CD4-positive, alpha-beta T cell treated with Interleukin-12 subunit alpha and Interleukin-12 subunit beta, for 1 hour (primary cell): ENCODE measurements at regions not wholly inside any gene's neighbourhood (a gene's known extent, or its start where the extent isn't known, plus 50 kb on each side); places are given as distances from the start of the nearest gene placed in this dataset.
A peak's percentile ranks its signal among the peaks of the same experiment; 100 is the strongest.
"Not testable (repeated sequence)": the region's sequence is repeated elsewhere in the genome, so short reads cannot be mapped to it uniquely, and the experiment has no call there.

ENCODE experiments used
- DNase-seq: peaks from one replicate; pipeline ENCODE4 v3.0.0-alpha.2; 2020

GRCh38 chr12:72723732-72724131, 451.6 kb downstream of the TRHDE start:
- DNase-seq: no peak

- DNase-seq: no peak
Observed at GRCh38 chr12:72729451-72730010, 457.4 kb downstream of the TRHDE start.

GRCh38 chr12:72734581-72734980, 462.4 kb downstream of the TRHDE start:
- no peak for DNase-seq

GRCh38 chr12:72738811-72739210, 466.6 kb downstream of the TRHDE start:
- DNase-seq: no peak

GRCh38 chr12:72740064-72740463, 467.9 kb downstream of the TRHDE start:
- DNase-seq: no peak

GRCh38 chr12:72742568-72742967, 470.4 kb downstream of the TRHDE start:
- no peak for DNase-seq

- DNase-seq: no peak
Observed at GRCh38 chr12:72746048-72746447, 473.9 kb downstream of the TRHDE start.

GRCh38 chr12:72747111-72747849, 475.1 kb downstream of the TRHDE start:
- DNase-seq: peak; percentile 1

- DNase-seq: no peak
Observed at GRCh38 chr12:72748971-72749370, 476.8 kb downstream of the TRHDE start.

GRCh38 chr12:72753571-72753970, 481.4 kb downstream of the TRHDE start:
- DNase-seq: no peak

- not testable (repeated sequence) for DNase-seq
Observed at GRCh38 chr12:72754026-72754425, 481.9 kb downstream of the TRHDE start.

GRCh38 chr12:72766517-72766916, 494.3 kb downstream of the TRHDE start:
- DNase-seq: no peak

- DNase-seq: no peak
Observed at GRCh38 chr12:72774023-72774422, 501.9 kb downstream of the TRHDE start.

GRCh38 chr12:72777806-72778205, 505.6 kb downstream of the TRHDE start:
- DNase-seq: no peak

GRCh38 chr12:72790273-72790672, 518.1 kb downstream of the TRHDE start:
- DNase-seq: no peak

- DNase-seq: no peak
Observed at GRCh38 chr12:72792889-72793288, 520.7 kb downstream of the TRHDE start.

- DNase-seq: no peak
Observed at GRCh38 chr12:72793796-72794195, 521.6 kb downstream of the TRHDE start.

GRCh38 chr12:72815421-72815820, 543.3 kb downstream of the TRHDE start:
- DNase-seq: no peak

GRCh38 chr12:72828662-72829324, 556.6 kb downstream of the TRHDE start:
- no peak for DNase-seq

GRCh38 chr12:72829838-72830237, 557.7 kb downstream of the TRHDE start:
- DNase-seq: no peak

GRCh38 chr12:72832024-72832423, 559.9 kb downstream of the TRHDE start:
- DNase-seq: no peak

GRCh38 chr12:72836194-72836593, 564.0 kb downstream of the TRHDE start:
- DNase-seq: no peak

- no peak for DNase-seq
Observed at GRCh38 chr12:72839696-72840095, 567.5 kb downstream of the TRHDE start.

- no peak for DNase-seq
Observed at GRCh38 chr12:72863671-72864070, 591.5 kb downstream of the TRHDE start.
